Occipital lobe (tissue), 1 donor: ENCODE measurements at regions not wholly inside any gene's neighbourhood (a gene's known extent, or its start where the extent isn't known, plus 50 kb on each side); places are given as distances from the start of the nearest gene placed in this dataset.

Experiments
- DNase-seq: peaks from one replicate; lab custom pipeline; 2025; lab: John Stamatoyannopoulos, UW

- no peak for DNase-seq
These were observed 426.6 kb upstream of the WWC1 start for GRCh38 chr5:167864801-167865200.

GRCh38 chr5:167866797-167867196 is 424.6 kb upstream of the WWC1 start:
- no peak for DNase-seq

- no peak for DNase-seq
These were observed 424.2 kb upstream of the WWC1 start for GRCh38 chr5:167867281-167867680.

- DNase-seq, result no peak
These were observed 422.3 kb upstream of the WWC1 start for GRCh38 chr5:167869125-167869524.

- no peak for DNase-seq
These were observed 421.4 kb upstream of the WWC1 start for GRCh38 chr5:167870055-167870454.

GRCh38 chr5:167871091-167871490 is 420.4 kb upstream of the WWC1 start:
- no peak for DNase-seq

- no peak for DNase-seq
These were observed 418.7 kb upstream of the WWC1 start for GRCh38 chr5:167872791-167873190.

GRCh38 chr5:167877114-167877722 is 414.2 kb upstream of the WWC1 start:
- DNase-seq, result no peak

- DNase-seq, result no peak
These were observed 413.5 kb upstream of the WWC1 start for GRCh38 chr5:167877924-167878323.

- DNase-seq, result no peak
These were observed 411.0 kb upstream of the WWC1 start for GRCh38 chr5:167880420-167880819.

GRCh38 chr5:167881041-167881440 is 410.4 kb upstream of the WWC1 start:
- no peak for DNase-seq

GRCh38 chr5:167886196-167886595 is 405.2 kb upstream of the WWC1 start:
- no peak for DNase-seq

GRCh38 chr5:167888393-167888792 is 403.1 kb upstream of the WWC1 start:
- no peak for DNase-seq

GRCh38 chr5:167889276-167889675 is 402.2 kb upstream of the WWC1 start:
- no peak for DNase-seq

- no peak for DNase-seq
These were observed 398.9 kb upstream of the WWC1 start for GRCh38 chr5:167892352-167893115.

- no peak for DNase-seq
These were observed 398.2 kb upstream of the WWC1 start for GRCh38 chr5:167893271-167893670.

GRCh38 chr5:167894631-167895472 is 396.6 kb upstream of the WWC1 start:
- no peak for DNase-seq

GRCh38 chr5:167895899-167896659 is 395.4 kb upstream of the WWC1 start:
- no peak for DNase-seq

GRCh38 chr5:167896814-167897213 is 394.6 kb upstream of the WWC1 start:
- DNase-seq, result no peak

GRCh38 chr5:167897371-167897770 is 394.1 kb upstream of the WWC1 start:
- DNase-seq, result no peak

GRCh38 chr5:167898361-167899042 is 392.9 kb upstream of the WWC1 start:
- no peak for DNase-seq
